M059J (cell line): ENCODE measurements at regions not wholly inside any gene's neighbourhood (a gene's known extent, or its start where the extent isn't known, plus 50 kb on each side); places are given as distances from the start of the nearest gene placed in this dataset.
A peak's percentile ranks its signal among the peaks of the same experiment; 100 is the strongest.
"Not testable (repeated sequence)": the region's sequence is repeated elsewhere in the genome, so short reads cannot be mapped to it uniquely, and the experiment has no call there.

Experiments
- DNase-seq: peaks from one replicate; pipeline ENCODE4 v3.0.0-alpha.2; 2012; ENCODE audit warnings: low read depth

DNA sequence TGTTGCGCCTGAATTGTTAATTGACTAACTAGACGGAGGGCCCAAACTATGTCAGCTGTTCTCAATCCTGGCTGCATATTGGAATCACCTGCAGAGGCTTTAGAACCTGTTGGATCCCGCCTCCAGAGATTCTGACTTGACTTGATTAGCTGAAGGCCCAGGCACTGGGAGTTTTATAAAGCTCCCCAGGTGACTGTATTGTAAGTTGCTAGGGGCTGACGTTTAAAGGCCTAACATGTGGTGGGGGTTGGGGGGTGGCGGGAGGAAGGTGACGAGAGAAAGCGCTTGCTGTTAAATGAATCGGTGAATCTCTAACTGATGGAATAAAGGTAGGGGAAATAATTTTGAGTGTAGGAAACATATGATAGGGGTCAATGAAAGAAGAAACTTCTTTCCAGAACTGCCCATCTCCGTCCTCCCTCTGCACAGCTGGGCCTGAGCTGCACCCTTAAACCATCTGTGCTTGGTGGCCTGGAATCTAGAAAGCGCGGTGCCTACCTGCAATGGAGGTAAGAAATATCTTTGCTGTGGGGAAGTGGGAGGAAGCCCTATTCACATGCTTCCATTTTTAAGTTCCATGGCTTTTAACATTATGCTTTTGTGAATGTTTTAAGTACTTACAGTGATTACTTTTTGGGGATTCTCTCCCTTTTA lies 225.0 kb upstream of the FAM3C start:
- no peak for DNase-seq

DNA sequence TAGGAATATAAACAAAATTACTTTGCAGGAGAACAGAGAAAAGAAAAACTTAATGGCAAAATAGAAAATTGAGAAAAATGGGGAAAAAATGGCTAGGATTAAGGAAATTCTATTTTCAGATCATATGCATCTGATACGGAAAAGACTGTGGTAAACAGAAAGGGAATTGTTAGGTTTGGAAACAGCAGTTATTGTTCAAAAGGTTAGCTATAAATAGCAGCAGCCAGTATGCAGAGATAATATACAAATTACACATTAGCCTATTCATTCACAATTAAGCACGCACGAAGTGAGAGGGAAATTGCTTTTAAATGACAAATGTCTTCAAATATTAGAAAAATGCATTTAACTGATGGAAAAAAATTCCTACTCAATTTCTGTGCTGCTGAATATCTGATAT lies 224.1 kb upstream of the FAM3C start:
- no peak for DNase-seq

DNA sequence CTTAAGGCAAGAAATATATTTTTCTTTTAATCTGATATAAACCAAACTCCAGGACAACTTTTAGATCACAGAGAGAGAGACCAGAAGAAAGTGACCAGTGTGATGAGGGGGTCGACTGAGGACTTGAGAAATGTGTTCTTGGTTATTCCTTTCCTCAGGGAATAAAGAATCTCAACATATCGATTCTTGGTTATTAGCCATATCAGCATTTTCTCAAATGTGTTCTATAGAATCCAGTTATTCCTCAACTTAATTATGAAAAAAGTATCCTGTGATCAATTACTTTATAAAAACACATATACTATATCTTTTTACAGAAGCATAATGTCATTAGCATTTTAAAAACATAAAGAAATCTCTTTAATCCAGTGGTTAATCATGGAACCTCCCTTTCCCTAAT lies 222.1 kb upstream of the FAM3C start:
- no peak for DNase-seq

DNA sequence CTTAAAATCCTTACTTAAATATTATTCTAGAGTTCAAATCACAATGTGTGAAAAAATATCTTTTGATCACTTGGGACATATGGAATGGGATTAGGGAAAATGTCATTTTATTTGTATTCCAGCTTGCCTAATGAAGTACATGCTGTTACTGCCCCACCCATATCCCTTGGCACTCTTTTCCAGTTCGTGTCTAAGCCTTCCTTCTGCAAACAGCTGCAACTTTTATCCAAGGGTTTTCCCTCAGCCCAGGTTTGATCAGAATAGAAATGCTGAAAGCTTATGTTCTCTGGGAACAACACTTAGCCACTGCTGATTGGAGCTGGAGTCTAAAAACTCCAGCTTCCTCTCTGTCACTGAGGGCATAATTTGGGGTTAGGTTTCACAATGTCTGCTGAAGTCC lies 214.1 kb upstream of the FAM3C start:
- no peak for DNase-seq

DNA sequence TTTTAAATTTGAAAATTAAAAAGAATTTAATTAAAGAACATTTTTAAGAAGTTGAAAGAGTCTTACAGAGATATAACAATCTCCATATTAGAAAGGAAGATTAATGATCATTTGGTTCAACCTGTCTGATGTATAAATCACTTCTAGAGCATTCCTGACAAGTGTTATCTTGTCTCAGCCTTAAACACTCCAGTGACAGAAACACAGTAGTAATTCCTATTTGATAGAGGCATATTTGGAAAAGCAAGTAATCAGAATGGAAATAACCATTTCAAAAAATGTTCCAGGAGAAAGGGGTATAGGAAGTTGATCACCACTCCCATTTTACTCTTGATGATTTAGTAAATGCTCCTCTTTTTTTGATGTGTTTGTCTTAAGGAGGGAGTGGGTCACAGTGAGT lies 213.1 kb upstream of the FAM3C start:
- no peak for DNase-seq

DNA sequence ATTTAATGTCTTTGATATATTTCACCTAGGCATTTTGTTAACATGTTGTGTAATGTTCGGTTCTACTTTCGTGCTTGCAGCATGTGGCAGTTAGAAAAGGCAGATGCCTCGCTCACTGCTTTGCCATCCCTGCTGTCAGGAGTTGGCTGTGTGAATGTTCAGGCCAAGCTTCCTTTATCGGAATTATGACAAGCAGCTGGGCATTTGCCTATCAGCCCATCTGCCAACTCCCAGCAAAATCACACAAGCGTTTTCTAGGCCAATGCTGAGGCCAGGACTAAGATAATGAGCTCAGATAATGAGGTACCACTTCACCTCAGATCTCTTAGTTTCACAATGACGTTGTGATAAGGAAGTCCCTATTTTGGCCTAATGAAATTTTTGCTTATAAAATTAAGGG lies 212.7 kb upstream of the FAM3C start:
- no peak for DNase-seq

DNA sequence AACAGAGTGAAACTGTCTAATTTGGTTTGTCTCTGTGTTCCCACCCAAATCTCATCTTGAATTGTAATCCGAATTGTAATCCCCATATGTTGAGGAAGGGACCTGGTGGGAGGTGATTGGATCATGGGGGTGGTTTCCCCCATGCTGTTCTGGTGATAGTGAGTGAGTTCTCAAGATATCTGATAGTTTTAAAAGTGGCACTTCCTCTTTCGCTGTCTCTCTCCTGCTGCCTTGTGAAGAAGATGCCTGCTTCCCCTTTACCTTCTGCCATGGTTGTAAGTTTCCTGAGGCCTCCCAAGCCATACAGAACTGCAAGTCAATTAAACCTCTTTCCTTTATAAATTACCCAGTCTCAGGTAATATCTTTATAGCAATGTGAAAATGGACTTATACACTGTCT lies 212.1 kb upstream of the FAM3C start:
- not testable (repeated sequence) for DNase-seq

DNA sequence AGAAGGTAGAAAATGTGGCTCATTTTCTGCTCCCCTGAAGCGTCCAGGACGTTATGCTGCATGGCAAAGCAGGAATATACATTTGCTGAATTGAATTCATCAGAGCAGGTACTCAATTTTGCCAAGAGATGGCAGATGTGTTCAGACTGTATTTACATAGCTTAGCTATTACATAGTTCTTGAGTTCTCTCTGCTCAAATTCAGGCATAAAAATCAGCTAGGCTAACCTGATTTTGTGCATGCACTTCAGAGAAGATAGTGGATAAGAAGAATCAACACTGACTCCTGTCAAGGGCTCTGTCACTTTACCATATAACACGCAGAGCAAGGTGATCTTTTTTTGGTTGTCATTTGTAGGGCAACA lies 209.2 kb upstream of the FAM3C start:
- DNase-seq: peak; percentile 30

DNA sequence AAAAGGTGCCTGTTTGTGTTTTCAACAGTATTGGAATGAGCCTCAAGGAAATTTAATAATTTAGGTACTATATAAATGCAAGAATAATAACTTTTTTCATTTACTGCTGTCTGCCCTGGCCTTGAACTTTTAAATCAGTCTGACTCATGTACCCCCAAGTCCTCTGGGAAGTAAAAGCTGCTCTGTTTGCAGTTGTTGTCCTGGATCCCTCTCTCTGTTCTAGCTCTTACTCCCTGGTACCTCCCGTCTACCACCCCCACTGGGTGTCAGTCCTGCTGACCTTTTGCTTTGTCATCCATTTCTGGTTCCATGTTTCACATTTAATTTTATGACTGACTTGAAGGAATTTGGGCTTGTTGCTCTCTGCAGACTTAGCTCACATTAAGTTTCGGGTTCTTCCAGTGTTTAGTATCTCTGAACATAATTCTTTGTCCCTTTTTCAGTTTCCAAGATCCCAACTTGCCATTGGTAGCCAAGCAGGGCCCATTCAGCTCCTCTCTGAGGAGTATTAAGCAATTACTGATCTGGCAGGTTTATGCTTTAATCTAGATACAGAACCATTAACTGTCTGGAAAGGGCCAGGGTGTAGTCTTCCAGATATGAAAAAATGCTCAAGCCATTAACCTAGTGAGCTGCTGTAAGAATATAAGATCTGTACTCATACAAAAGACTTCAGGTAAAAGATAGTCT lies 208.7 kb upstream of the FAM3C start:
- peak; percentile 71 for DNase-seq

GRCh38 chr7:121603886-121604285 lies 207.8 kb upstream of the FAM3C start:
- DNase-seq: no peak

DNA sequence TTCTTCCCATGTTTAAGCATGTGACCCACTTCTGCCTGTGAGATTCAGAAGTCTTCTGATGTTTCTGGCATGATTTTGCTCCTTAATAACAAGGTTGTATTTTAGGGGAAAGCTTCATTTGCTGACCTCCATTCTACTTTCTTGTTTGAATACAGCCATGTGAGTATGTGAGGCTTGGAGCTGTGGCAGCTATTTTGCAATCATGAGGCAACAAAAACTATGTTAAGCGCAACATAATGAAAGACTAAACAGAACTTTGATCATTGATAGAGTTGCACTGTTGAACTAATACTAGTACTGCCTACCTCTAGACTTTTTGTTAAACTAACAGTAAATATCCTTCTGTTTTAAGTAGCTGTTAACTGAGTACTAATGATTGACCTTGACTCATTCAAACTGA lies 203.8 kb upstream of the FAM3C start:
- DNase-seq: no peak

DNA sequence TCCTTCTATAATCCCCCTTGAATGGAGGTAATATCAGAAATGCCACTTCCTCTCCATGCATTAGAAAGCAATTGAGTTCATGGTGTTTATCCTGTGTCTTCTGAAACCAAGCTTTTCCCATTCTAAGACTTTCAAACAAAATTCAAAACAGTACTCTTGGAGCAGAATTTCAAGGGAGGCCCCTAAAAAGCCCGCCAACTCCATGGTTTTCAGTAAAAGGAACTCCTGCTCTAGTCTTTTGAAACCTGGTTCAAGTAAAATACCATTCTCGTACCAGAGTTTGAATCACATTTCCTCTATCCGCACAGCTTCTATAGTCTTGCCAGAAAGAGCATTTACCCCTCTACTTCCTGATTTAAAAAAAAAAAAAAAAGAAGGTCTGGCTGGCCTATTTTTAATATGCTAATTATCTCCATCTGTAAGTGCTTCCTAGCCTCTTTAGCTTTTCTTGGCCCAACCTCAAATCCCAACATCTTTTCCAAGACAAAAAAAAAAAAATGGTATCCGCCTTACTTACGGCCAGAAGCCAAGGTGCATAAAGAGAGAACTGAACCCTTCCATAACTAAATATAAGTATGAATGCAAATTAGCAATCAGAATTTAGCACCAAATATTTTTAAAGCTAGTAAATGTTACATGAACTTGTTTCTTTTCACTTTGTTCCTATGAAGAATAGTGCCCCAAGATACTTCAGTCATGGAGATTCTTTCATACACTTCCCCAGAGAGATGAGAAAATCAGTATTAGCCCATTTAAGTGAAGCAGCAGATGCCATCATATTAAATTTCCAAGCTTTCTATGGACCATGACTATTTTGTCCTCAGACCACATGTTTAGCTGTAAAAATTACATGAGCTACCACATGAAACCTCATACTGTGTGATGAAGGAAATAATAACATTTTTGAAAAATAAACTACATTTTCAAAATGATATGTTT lies 199.9 kb upstream of the FAM3C start:
- DNase-seq: no peak

DNA sequence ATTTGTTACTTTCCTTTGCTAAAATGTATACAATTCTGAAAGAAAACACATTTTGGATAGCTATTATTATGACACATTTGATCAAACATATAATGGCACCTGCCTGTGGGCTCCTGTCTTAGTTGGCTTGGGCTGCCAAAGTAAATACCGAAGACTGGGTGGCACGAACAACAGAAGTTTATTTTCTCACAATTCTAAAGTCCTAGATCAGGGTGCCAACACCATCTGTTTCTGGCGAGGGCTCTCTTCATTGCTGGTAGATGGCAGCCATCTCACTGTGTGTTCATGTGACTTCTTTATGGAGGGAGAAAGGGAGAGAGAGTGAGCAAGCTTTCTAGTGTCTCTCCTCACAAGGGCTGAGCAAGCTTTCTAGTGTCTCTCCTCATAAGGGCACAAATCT lies 195.8 kb upstream of the FAM3C start:
- no peak for DNase-seq

- DNase-seq: no peak
These were observed 191.3 kb upstream of the FAM3C start for GRCh38 chr7:121587435-121587834.

GRCh38 chr7:121582258-121582657 lies 186.2 kb upstream of the FAM3C start:
- no peak for DNase-seq

DNA sequence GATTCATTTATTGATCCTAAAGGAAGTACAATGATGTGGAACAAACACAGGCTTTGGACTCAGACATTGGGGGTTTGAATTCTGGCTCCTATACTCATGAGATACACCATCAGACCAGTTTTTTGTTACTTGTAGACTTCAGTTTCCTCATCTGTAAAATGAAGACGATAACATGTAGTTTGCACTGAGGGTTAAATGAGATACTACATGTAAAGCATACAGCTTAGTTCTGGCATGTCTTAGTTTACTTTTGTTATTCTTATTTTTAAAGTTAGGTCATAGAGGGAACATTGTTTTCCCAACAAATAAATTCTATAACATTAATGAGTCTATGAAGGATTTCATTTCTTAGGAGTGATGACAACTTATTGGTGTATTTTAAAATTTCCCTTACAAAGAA lies 183.5 kb upstream of the FAM3C start:
- no peak for DNase-seq

DNA sequence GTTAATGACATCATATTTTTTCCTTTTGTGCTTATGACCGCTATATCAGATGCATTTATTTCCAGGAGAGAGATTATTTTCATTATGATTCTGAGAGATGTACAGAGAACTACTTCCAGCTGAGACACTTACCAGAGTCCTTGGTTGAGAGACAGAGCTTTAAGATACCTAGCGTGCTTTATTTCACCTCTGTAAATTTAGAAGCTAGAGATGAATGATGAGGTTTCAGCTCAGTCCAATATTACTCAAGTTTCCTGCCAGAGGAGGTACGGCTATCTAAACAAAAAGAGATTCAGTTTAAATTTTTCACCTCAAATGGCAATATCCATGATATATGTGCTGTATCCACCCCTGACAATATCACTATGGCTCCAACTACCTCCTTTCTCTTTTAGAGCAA lies 182.6 kb upstream of the FAM3C start:
- no peak for DNase-seq

GRCh38 chr7:121576148-121576917 lies 180.2 kb upstream of the FAM3C start:
- no peak for DNase-seq

DNA sequence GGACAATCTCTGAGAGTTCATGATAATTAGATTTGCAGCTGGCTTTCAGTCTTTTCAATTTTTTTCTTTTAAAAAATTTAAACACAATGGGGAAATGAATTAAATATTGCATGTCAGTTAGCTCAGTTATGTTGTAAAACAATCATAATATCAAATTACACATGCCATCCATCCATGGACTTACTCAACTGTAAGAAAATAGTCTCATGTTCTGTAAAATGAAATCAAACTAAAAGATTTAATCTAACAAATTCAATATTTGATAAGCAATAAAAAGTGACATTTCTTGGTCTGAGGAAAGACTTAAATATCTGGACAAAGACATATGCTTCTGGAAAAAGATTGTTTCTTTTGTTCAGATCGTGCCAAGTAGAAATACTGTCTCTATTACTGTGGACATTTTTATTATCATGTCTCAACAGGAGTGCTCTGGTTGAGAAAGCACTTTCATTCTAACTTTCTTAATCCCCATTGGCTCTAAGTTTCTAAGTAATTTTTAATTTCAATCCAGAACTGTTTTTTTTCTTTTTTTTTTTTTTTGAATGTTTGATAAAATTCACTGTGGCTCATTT lies 179.2 kb upstream of the FAM3C start:
- no peak for DNase-seq

- no peak for DNase-seq
These were observed 178.0 kb upstream of the FAM3C start for GRCh38 chr7:121574109-121574508.

DNA sequence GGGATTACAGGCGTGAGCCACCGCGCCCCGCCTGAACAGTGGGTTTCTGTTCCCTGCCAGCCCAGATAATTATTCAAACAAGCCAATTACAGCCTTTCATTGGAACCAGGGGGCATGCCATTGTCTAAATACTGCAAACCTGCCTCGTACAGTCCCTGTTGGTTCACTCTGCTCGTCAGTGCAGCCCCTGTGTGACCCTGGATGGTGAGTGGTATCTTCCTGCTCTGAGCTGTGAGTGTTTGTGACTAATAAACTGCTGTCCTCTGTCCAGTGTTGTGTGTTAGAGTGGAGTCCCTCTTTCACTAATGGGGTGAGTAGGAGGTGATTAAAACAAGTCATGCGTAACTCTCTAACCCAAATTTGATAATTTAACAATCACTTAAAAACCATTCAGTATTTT lies 176.5 kb upstream of the FAM3C start:
- DNase-seq: peak; percentile 32

GRCh38 chr7:121570365-121570764 lies 174.3 kb upstream of the FAM3C start:
- no peak for DNase-seq
